Mucosa of descending colon (tissue), 3 donors: ENCODE measurements at regions not wholly inside any gene's neighbourhood (a gene's known extent, or its start where the extent isn't known, plus 50 kb on each side); places are given as distances from the start of the nearest gene placed in this dataset.

Experiments used
- ATAC-seq: fragments of 200-7000 bp; cut with Tn5 transposase; one replicate; pipeline ENCODE4 v1.9.1; 2020; ENCODE audit warnings: mild to moderate bottlenecking, moderate library complexity
- DNase-seq, 3 donors: peaks; one replicate each; pipeline ENCODE4 v3.0.0-alpha.2; 2020
- H3K36me3 ChIP-seq: fragments of 200-600 bp; one replicate; pipeline ENCODE4 v1.8.0; 2021; ENCODE audit warnings: low read depth, mild to moderate bottlenecking
- H3K4me1 ChIP-seq: fragments of 200-600 bp; one replicate; pipeline ENCODE4 v1.8.0; 2021; ENCODE audit warnings: low read depth, mild to moderate bottlenecking
- H3K4me3 ChIP-seq: fragments of 200-600 bp; one replicate; pipeline ENCODE4 v1.8.0; 2021; ENCODE audit warnings: mild to moderate bottlenecking
- H3K9me3 ChIP-seq: fragments of 200-600 bp; one replicate; pipeline ENCODE4 v1.8.0; 2021; ENCODE audit warnings: mild to moderate bottlenecking
- intact Hi-C, 2 donors: fragments of 100-400 bp; cut with DNase I in 1 of 2; cut with micrococcal nuclease in 1 of 2; formaldehyde crosslinking; loops; one replicate each; pipeline versions ENCODE4 v1.11.0 to v1.11.1; 2022; cut with DNase I, micrococcal nuclease
- TF ChIP-seq, protein P1 (sequence below): fragments of 200-600 bp; IDR thresholded peaks from one replicate; pipeline ENCODE4 v1.8.0; 2022; ENCODE audit warnings: antibody characterized with exemption, mild to moderate bottlenecking
- donor health status: DM: no; HTN: no; CAD: no; lungs with moderate emphysema.
- donor health status: DM: no; HTN: no; CAD: no.
- donor health status: DM: no; HTN: yes; CAD: no.

DNA sequence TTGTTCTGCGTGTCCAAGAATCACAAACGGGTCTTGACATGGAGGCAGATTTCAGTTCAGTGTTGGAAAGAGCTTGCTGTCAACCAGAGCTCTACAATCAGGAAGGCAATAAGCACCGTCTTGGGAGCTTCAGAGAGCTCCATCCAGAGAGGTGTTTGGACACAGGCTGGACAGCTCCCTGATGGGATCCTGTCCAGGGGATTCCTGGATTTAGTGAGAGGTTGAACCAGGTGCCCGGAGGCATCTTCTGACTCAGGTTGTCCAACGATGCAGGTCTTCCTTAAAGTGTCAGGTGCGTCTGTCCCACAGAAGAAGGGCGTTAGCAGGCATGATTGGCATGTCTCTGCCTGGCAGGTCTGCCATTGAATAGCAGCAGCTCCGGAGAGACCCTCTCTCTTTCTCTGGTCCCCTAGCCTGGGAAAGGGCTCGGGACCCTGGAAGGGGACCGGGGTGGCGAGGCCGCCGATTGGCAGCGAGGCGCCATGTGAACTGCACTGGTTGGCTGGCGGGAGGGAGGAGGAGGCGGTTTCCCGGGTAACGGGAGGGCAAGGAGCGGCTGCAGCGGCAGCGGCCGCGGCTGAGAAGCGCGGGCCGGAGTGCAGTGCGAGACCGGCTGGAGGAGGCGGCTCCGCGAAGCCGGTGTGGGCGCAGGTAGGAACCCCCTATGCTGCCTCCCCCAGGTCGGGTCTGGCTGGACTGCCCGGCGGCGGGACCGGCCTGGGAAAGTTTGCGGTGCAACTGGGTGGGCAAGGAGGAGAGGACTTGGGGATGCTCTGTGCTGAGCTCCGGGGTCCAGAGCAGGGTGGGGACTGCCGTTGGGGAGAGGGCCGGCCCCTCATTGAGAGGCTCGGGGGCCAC is 104.1 kb upstream of the E2F8 start:
- peak in 2 of 3 donors; percentile 22 to 49 for DNase-seq
- TF ChIP-seq, protein P1, sequence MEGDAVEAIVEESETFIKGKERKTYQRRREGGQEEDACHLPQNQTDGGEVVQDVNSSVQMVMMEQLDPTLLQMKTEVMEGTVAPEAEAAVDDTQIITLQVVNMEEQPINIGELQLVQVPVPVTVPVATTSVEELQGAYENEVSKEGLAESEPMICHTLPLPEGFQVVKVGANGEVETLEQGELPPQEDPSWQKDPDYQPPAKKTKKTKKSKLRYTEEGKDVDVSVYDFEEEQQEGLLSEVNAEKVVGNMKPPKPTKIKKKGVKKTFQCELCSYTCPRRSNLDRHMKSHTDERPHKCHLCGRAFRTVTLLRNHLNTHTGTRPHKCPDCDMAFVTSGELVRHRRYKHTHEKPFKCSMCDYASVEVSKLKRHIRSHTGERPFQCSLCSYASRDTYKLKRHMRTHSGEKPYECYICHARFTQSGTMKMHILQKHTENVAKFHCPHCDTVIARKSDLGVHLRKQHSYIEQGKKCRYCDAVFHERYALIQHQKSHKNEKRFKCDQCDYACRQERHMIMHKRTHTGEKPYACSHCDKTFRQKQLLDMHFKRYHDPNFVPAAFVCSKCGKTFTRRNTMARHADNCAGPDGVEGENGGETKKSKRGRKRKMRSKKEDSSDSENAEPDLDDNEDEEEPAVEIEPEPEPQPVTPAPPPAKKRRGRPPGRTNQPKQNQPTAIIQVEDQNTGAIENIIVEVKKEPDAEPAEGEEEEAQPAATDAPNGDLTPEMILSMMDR = no peak
- Histone ChIP-seq H3K9me3 (no peaks in the 10 kb centered on the region), H3K36me3 (no peaks in the 10 kb centered on the region), H3K4me1 (no peaks in the 10 kb centered on the region), H3K4me3 (no peak overlapping the region)
- intact Hi-C loops = no loop called here
- ATAC-seq = peak; percentile 67

DNA sequence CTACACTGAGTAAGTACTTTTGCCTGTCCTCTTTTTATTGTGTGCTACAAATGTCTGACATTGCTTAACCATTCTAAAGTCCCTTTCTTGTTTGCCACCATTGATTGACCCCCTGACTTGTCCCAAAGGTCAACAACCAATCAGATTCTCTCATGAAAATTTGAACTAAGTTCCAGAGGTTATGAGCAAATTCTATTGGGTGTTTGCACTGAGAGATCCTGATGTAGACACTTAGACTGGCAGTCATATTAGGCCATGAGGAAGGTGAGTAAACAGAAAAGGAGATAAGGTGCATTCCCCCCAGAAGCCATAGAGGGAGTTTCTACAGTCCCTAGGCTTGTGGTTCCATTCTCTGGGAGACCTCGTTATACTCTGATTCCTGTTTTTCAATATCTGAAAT is 101.3 kb upstream of the E2F8 start:
- TF ChIP-seq, protein P1 = no peak
- ATAC-seq (no peak), DNase-seq (no peak)
- Histone ChIP-seq H3K4me3 (no peak overlapping the region), H3K9me3 (no peaks in the 10 kb centered on the region), H3K36me3 (no peaks in the 10 kb centered on the region), H3K4me1 (no peaks in the 10 kb centered on the region)
- intact Hi-C loops = no loop called here

DNA sequence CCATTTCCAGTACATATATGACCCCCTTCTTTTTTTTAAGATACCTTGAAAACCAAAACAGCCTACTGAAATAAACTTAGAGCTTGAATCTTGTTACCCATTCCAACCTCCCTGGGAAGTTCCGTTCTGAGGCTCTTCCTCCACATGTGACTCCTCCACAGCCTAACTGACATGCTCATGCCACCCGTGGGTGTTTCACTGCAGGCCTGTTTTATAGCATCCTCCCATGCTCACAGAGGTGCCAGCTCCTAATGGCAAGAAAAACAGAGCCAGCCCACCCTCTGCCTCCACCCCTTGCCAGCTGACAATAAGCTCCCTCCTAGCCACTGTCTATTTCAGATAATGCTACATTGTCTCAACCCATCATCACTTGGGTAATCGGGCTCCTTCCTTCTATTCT is 97.6 kb upstream of the E2F8 start:
- intact Hi-C loops = no loop called here
- ATAC-seq (no peak), DNase-seq (no peak)
- Histone ChIP-seq H3K4me1 (no peaks in the 10 kb centered on the region), H3K4me3 (no peak overlapping the region), H3K9me3 (no peaks in the 10 kb centered on the region), H3K36me3 (no peaks in the 10 kb centered on the region)
- TF ChIP-seq, protein P1 = no peak

DNA sequence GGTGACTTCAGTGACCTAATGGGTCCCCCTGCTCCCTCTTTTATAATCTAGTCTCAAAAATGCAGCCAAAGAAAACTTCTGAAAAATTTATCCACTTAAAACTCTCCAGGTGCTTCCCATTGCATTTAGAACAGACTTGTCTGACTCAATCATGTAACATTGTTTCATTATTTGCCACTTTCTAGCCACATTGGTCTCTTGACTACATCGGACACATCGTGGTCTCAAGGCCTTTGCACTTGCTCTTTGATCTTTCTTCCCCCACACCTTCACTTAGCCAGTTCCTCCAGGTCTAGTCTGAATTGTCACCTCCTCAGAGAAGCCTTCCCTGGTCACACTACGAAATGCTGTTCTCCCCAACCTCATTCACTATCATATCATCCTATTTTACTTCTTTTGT is 97.0 kb upstream of the E2F8 start:
- ATAC-seq = no peak
- no peak for DNase-seq
- intact Hi-C loops = no loop called here
- TF ChIP-seq, protein P1 = no peak
- no peaks in the 10 kb centered on the region for H3K4me1 ChIP-seq
- H3K4me3 ChIP-seq = no peak overlapping the region
- no peaks in the 10 kb centered on the region for H3K9me3 ChIP-seq
- H3K36me3 ChIP-seq = no peaks in the 10 kb centered on the region

DNA sequence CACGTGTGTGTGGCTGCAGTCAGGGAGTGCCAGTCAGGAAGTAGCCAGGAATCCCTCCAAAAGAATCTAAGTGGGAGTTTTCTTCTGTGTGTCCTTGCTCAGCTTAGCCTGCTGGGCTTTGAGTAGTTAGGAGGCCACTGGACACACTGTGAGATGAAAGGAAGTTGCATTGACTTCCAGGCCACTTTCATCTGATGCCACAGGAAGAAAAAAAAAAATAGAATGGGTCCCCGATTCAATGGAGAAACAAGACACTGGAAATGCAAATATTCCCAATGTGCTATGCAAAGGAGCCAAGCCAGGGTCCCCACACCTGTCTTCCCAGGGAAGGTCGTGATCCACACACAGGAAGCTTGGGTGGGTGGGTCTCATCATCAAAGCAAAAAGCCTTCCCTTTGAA is 95.6 kb upstream of the E2F8 start:
- ATAC-seq (no peak), DNase-seq (no peak)
- intact Hi-C loops = no loop called here
- Histone ChIP-seq H3K9me3 (no peaks in the 10 kb centered on the region), H3K4me1 (no peaks in the 10 kb centered on the region), H3K4me3 (no peak overlapping the region), H3K36me3 (no peaks in the 10 kb centered on the region)
- TF ChIP-seq, protein P1 = no peak
